ENCODE measurements at regions not wholly inside any gene's neighbourhood (a gene's known extent, or its start where the extent isn't known, plus 50 kb on each side); places are given as distances from the start of the nearest gene placed in this dataset.

- no peak for DNase-seq (ENCODE audit: low spot score)
- TF ChIP-seq, protein P1, sequence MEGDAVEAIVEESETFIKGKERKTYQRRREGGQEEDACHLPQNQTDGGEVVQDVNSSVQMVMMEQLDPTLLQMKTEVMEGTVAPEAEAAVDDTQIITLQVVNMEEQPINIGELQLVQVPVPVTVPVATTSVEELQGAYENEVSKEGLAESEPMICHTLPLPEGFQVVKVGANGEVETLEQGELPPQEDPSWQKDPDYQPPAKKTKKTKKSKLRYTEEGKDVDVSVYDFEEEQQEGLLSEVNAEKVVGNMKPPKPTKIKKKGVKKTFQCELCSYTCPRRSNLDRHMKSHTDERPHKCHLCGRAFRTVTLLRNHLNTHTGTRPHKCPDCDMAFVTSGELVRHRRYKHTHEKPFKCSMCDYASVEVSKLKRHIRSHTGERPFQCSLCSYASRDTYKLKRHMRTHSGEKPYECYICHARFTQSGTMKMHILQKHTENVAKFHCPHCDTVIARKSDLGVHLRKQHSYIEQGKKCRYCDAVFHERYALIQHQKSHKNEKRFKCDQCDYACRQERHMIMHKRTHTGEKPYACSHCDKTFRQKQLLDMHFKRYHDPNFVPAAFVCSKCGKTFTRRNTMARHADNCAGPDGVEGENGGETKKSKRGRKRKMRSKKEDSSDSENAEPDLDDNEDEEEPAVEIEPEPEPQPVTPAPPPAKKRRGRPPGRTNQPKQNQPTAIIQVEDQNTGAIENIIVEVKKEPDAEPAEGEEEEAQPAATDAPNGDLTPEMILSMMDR (IDR thresholded peaks at IDR 0.05; ENCODE audit: unreplicated experiment) = no peak
Observed at GRCh38 chr3:79947469-79947868, 179.7 kb upstream of the ROBO1 start.

GRCh38 chr3:79937567-79937966 is 169.8 kb upstream of the ROBO1 start:
- H3K4me1 Mint-ChIP-seq (ENCODE audit: unreplicated experiment) = no peaks in the 10 kb centered on the region
- no peak overlapping the region for H3K4me3 Mint-ChIP-seq (ENCODE audit: unreplicated experiment)
- H3K9me3 Mint-ChIP-seq (ENCODE audit: unreplicated experiment) = no peaks in the 10 kb centered on the region
- no peaks in the 10 kb centered on the region for H3K27me3 Mint-ChIP-seq (ENCODE audit: unreplicated experiment)
- no peak for DNase-seq (ENCODE audit: low spot score)
- no peak overlapping the region for H3K27ac Mint-ChIP-seq (ENCODE audit: unreplicated experiment)
- TF ChIP-seq, protein P1 (IDR thresholded peaks at IDR 0.05; ENCODE audit: unreplicated experiment) = no peak
- H3K36me3 Mint-ChIP-seq (ENCODE audit: low read depth, unreplicated experiment) = no peaks in the 10 kb centered on the region

More at GRCh38 chr3:79947469-79947868, 179.7 kb upstream of the ROBO1 start:
- H3K27ac Mint-ChIP-seq (ENCODE audit: unreplicated experiment) = no peak overlapping the region
- no peaks in the 10 kb centered on the region for H3K36me3 Mint-ChIP-seq (ENCODE audit: low read depth, unreplicated experiment)
- H3K4me3 Mint-ChIP-seq (ENCODE audit: unreplicated experiment) = no peak overlapping the region
- H3K4me1 Mint-ChIP-seq (ENCODE audit: unreplicated experiment) = no peaks in the 10 kb centered on the region
- no peaks in the 10 kb centered on the region for H3K9me3 Mint-ChIP-seq (ENCODE audit: unreplicated experiment)
- H3K27me3 Mint-ChIP-seq (ENCODE audit: unreplicated experiment) = peaks cover 6% of the 10 kb centered on the region

DNA sequence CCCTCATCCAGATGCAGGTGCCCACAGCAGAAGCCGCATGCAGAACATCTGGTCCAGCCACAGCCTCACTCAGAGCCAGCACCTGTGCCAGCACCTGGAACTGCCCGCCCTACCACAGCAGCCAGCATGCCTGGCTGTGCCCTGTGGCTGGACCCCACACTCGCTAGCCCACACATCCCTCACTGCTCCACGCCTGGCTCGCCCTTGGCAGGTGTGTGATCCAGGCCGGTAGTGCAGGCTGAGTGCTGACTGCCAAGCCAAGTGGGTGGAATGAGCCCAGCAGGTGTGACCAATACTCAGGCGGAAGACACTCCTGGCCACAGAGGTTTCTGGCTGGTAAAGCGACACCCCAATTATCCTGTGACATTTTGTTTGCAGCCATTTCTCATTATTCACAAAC is 162.4 kb upstream of the ROBO1 start:
- DNase-seq (ENCODE audit: low spot score) = no peak
- Mint-ChIP-seq H3K4me3 (ENCODE audit: unreplicated experiment) (no peak overlapping the region), H3K4me1 (ENCODE audit: unreplicated experiment) (no peaks in the 10 kb centered on the region), H3K36me3 (ENCODE audit: low read depth, unreplicated experiment) (no peaks in the 10 kb centered on the region), H3K9me3 (ENCODE audit: unreplicated experiment) (no peaks in the 10 kb centered on the region), H3K27ac (ENCODE audit: unreplicated experiment) (no peak overlapping the region), H3K27me3 (ENCODE audit: unreplicated experiment) (no peaks in the 10 kb centered on the region)
- TF ChIP-seq, protein P1 (IDR thresholded peaks at IDR 0.05; ENCODE audit: unreplicated experiment) = no peak

GRCh38 chr3:79928687-79929408 is 161.1 kb upstream of the ROBO1 start:
- Mint-ChIP-seq H3K36me3 (ENCODE audit: low read depth, unreplicated experiment) (no peaks in the 10 kb centered on the region), H3K27ac (ENCODE audit: unreplicated experiment) (no peak overlapping the region), H3K27me3 (ENCODE audit: unreplicated experiment) (no peaks in the 10 kb centered on the region), H3K4me3 (ENCODE audit: unreplicated experiment) (no peak overlapping the region), H3K9me3 (ENCODE audit: unreplicated experiment) (no peaks in the 10 kb centered on the region), H3K4me1 (ENCODE audit: unreplicated experiment) (no peaks in the 10 kb centered on the region)
- TF ChIP-seq, protein P1 (IDR thresholded peaks at IDR 0.05; ENCODE audit: unreplicated experiment) = no peak
- no peak for DNase-seq (ENCODE audit: low spot score)

- Mint-ChIP-seq H3K27ac (ENCODE audit: unreplicated experiment) (no peak overlapping the region), H3K9me3 (ENCODE audit: unreplicated experiment) (no peaks in the 10 kb centered on the region), H3K4me1 (ENCODE audit: unreplicated experiment) (no peaks in the 10 kb centered on the region), H3K36me3 (ENCODE audit: low read depth, unreplicated experiment) (no peaks in the 10 kb centered on the region), H3K4me3 (ENCODE audit: unreplicated experiment) (no peak overlapping the region), H3K27me3 (ENCODE audit: unreplicated experiment) (no peaks in the 10 kb centered on the region)
- TF ChIP-seq, protein P1 (IDR thresholded peaks at IDR 0.05; ENCODE audit: unreplicated experiment) = no peak
- DNase-seq (ENCODE audit: low spot score) = no peak
Observed at GRCh38 chr3:79926522-79926921, 158.7 kb upstream of the ROBO1 start.

All from endothelial cell (in vitro differentiated cells).